ENCODE measurements at regions not wholly inside any gene's neighbourhood (a gene's known extent, or its start where the extent isn't known, plus 50 kb on each side); places are given as distances from the start of the nearest gene placed in this dataset.

DNA sequence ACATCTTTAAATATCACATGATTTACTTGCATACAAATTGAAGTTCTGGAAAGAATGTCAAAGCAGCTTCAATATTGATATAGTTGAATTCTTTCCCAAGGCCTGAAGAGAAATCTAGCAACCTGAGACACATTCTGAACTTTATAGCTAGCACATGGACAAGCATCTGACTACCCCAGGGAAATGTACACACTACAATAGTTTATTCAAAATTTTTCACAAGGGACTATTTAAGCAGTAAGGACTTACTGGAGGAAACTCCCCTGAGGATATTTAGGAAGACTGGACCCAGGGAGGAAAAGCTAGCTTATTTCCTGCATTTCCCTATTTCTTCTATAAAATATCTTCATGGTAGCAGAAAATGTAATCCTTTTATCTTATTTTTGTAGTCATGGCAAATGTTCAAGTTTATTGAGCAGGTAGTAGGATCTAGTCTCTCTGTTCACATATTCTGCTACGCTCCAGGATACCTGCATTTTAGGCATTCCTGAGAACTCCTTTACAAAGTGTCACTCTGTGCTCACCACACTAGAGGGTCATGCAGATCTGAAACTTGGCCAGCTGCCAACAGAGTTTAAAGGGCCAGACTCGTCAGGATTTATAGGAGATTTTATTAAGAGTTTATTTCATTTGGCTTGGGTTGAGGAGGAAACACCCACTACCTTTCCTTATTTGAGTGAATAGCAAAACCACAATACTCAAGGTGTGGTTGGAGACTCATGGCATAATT, 348.4 kb upstream of the FTMT start:
- TF ChIP-seq, protein P1, sequence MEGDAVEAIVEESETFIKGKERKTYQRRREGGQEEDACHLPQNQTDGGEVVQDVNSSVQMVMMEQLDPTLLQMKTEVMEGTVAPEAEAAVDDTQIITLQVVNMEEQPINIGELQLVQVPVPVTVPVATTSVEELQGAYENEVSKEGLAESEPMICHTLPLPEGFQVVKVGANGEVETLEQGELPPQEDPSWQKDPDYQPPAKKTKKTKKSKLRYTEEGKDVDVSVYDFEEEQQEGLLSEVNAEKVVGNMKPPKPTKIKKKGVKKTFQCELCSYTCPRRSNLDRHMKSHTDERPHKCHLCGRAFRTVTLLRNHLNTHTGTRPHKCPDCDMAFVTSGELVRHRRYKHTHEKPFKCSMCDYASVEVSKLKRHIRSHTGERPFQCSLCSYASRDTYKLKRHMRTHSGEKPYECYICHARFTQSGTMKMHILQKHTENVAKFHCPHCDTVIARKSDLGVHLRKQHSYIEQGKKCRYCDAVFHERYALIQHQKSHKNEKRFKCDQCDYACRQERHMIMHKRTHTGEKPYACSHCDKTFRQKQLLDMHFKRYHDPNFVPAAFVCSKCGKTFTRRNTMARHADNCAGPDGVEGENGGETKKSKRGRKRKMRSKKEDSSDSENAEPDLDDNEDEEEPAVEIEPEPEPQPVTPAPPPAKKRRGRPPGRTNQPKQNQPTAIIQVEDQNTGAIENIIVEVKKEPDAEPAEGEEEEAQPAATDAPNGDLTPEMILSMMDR (conservative IDR thresholded peaks at IDR 0.05) = no peak
- no peak for TF ChIP-seq ZFX (IDR thresholded peaks at IDR 0.05)

Data from C4-2B (cell line).